Stimulated activated naive B cell treated with anti-CD40 and anti-IgM and Interleukin-4, amounts not matched to agents 10 μg/mL and 1 μg/mL and 100 μg/mL, for 72 hours (primary cell): ENCODE measurements at regions not wholly inside any gene's neighbourhood (a gene's known extent, or its start where the extent isn't known, plus 50 kb on each side); places are given as distances from the start of the nearest gene placed in this dataset.
"Not testable (repeated sequence)": the region's sequence is repeated elsewhere in the genome, so short reads cannot be mapped to it uniquely, and the experiment has no call there.

Experiments
- ATAC-seq, 2 donors: fragments of 150-1000 bp; cut with Tn5 transposase; replicated peaks; 2 replicates each; pipeline ENCODE4 v1.10.0; 2021; ENCODE audit warnings: moderate library complexity in 1 of 2
- DNase-seq: peaks from one replicate; pipeline ENCODE4 v3.0.0; 2021
- H3K27ac Mint-ChIP-seq: one replicate; pipeline ENCODE4 v1.8.0; 2022; ENCODE audit warnings: mild to moderate bottlenecking, mixed read lengths
- H3K27me3 Mint-ChIP-seq, 2 donors: one replicate each; pipeline ENCODE4 v1.8.0; 2022; ENCODE audit warnings: mixed read lengths in 2 of 2
- H3K36me3 Mint-ChIP-seq, 2 donors: one replicate each; pipeline ENCODE4 v1.8.0; 2022; ENCODE audit warnings: mixed read lengths in 2 of 2, mild to moderate bottlenecking in 1 of 2
- H3K4me1 Mint-ChIP-seq, 2 donors: one replicate each; pipeline ENCODE4 v1.8.0; 2022; ENCODE audit warnings: mixed read lengths in 2 of 2, mild to moderate bottlenecking in 1 of 2
- H3K4me3 Mint-ChIP-seq, 2 donors: one replicate each; pipeline ENCODE4 v1.8.0; 2022; ENCODE audit warnings: mild to moderate bottlenecking in 2 of 2, mixed read lengths in 2 of 2, moderate library complexity in 1 of 2
- H3K9me3 Mint-ChIP-seq, 2 donors: one replicate each; pipeline ENCODE4 v1.8.0; 2022; ENCODE audit warnings: mixed read lengths in 2 of 2, mild to moderate bottlenecking in 1 of 2

DNA sequence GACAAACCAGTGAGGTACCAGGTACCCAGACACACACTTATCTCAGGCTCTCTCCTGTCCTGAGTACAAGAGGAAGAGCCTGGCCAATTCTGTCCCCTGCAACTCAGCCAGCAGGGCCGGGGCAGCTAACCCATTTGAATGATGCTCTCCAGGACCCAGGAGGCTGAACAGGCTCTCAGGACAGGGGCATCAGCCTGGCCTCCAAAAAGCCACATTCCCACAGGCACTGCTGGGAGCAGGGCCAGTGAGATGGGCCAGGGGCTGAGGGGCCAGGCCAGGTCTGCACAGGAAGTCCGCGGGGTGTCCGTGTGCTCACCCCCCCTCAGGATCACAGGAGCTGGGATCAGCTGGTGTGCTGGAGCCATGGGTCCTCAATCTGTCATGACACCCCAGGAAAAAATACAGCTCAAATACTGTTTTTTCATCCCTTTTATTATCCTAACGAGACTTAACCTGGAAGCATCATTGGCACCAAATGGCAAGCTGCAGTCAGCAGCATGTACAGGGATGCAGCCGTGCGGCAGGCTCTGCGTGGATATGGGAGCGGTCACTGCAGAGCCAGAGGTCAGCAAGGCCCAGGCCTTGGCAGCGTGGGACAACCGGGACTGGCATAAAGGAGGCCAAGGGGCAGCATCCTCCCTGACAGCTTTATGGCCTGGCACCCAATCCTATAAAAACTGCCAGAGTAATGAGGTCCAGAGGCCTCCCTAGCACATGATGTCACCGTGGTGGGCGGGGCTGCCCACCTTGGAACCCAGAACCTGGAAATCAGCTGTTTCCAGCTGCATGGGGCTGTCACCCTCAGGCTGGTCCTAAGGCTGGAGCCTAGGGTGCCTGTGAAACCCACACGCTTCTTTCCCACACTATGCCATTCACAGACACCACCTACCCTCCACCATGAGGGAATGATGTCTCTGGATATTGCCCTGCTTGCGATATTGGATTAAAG lies 276.7 kb downstream of the C16orf95 start:
- no peaks in the 10 kb centered on the region for H3K36me3 Mint-ChIP-seq
- H3K9me3 Mint-ChIP-seq, result no peaks in the 10 kb centered on the region
- ATAC-seq (no peak), DNase-seq (no peak)
- H3K4me3 Mint-ChIP-seq, result no peak overlapping the region
- peaks cover 12 to 13% of the 10 kb centered on the region in 2 donors for H3K27me3 Mint-ChIP-seq
- H3K27ac Mint-ChIP-seq, result no peak overlapping the region
- H3K4me1 Mint-ChIP-seq, result no peaks in the 10 kb centered on the region

- no peaks in the 10 kb centered on the region for H3K36me3 Mint-ChIP-seq
- no peak overlapping the region for H3K4me3 Mint-ChIP-seq
- H3K27me3 Mint-ChIP-seq, result peaks cover 12 to 13% of the 10 kb centered on the region in 2 donors
Measured at GRCh38 chr16:87041286-87041685, 275.9 kb downstream of the C16orf95 start.

DNA sequence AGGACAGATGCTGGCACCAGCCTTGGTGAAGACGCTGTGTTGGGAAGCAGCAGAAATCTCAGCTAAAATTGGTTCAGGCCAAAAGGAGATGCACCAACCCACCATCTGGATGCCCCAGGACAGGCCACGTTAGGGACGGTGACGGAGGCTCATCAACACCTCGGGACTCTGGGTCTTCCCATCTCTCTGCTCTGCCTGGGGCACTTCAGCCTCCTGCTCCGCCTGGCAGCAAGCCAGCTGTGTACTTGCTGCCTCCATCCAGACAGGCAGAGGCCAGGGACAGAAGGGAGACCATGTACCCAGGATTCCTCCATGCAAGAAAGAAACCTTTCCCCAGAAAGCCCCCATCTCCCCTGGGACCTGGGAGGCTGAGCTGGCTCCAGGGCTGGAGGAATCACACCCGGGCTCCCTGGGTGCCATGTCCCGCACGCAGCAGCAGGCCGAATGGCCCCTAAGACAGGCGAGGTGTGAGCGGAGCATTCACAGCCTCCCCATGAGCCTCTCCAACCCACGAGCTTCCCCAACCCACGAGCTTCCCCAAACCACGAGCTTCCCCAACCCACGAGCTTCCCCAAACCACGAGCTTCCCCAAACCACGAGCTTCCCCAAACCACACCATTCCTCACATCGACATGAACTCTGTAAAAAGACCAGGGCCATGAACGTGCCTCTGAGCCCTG lies 274.5 kb downstream of the C16orf95 start:
- H3K4me3 Mint-ChIP-seq, result no peak overlapping the region
- ATAC-seq (no peak), DNase-seq (no peak)
- H3K9me3 Mint-ChIP-seq, result no peaks in the 10 kb centered on the region
- H3K36me3 Mint-ChIP-seq, result no peaks in the 10 kb centered on the region
- H3K27me3 Mint-ChIP-seq, result peaks cover 10 to 13% of the 10 kb centered on the region in 2 donors
- H3K27ac Mint-ChIP-seq, result no peak overlapping the region
- no peaks in the 10 kb centered on the region for H3K4me1 Mint-ChIP-seq

More at GRCh38 chr16:87041286-87041685, 275.9 kb downstream of the C16orf95 start:
- no peaks in the 10 kb centered on the region for H3K4me1 Mint-ChIP-seq
- no peaks in the 10 kb centered on the region for H3K9me3 Mint-ChIP-seq
- no peak for DNase-seq
- no peak for ATAC-seq
- no peak overlapping the region for H3K27ac Mint-ChIP-seq

GRCh38 chr16:87043231-87044031 lies 273.8 kb downstream of the C16orf95 start:
- Mint-ChIP-seq H3K36me3 (no peaks in the 10 kb centered on the region), H3K27me3 (peaks cover 8 to 13% of the 10 kb centered on the region in 2 donors), H3K27ac (no peak overlapping the region), H3K9me3 (no peaks in the 10 kb centered on the region), H3K4me1 (no peaks in the 10 kb centered on the region), H3K4me3 (no peak overlapping the region)
- DNase-seq (no peak), ATAC-seq (no peak)

DNA sequence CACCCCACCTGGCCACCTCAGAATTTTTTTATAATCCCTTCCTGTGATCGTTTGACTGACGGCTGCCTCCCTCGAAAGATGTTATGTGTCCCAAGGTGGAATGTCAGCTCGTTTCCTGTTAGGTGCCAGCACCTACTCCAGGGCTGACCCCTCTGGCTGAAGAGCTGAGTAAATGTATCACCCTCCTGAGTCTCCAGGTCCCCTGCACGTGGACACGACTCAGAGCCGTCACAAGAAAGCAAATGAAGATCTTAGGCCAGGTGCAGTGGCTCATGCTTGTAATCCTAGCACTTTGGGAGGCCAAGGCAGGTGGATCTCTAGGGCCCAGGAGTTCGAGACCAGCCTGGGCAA lies 273.2 kb downstream of the C16orf95 start:
- no peak for ATAC-seq
- H3K9me3 Mint-ChIP-seq, result peaks cover 0 to 2% of the 10 kb centered on the region in 2 donors
- no peak overlapping the region for H3K4me3 Mint-ChIP-seq
- no peaks in the 10 kb centered on the region for H3K4me1 Mint-ChIP-seq
- no peak overlapping the region for H3K27ac Mint-ChIP-seq
- H3K36me3 Mint-ChIP-seq, result no peaks in the 10 kb centered on the region
- DNase-seq, result no peak
- peaks cover 8 to 13% of the 10 kb centered on the region in 2 donors for H3K27me3 Mint-ChIP-seq

- no peaks in the 10 kb centered on the region for H3K36me3 Mint-ChIP-seq
- H3K27ac Mint-ChIP-seq, result no peak overlapping the region
- no peak for ATAC-seq
- H3K9me3 Mint-ChIP-seq, result peaks cover 5% of the 10 kb centered on the region in 2 donors
- no peaks in the 10 kb centered on the region for H3K4me1 Mint-ChIP-seq
- H3K4me3 Mint-ChIP-seq, result no peak overlapping the region
- no peak for DNase-seq
- peaks cover 8 to 13% of the 10 kb centered on the region in 2 donors for H3K27me3 Mint-ChIP-seq
Measured at GRCh38 chr16:87044829-87045228, 272.4 kb downstream of the C16orf95 start.

- Mint-ChIP-seq H3K4me1 (no peaks in the 10 kb centered on the region), H3K36me3 (no peaks in the 10 kb centered on the region), H3K4me3 (no peak overlapping the region), H3K27ac (no peak overlapping the region), H3K9me3 (peaks cover 5 to 6% of the 10 kb centered on the region in 2 donors), H3K27me3 (peaks cover 8 to 13% of the 10 kb centered on the region in 2 donors)
- DNase-seq (no peak), ATAC-seq (no peak)
Measured at GRCh38 chr16:87045466-87046216, 271.6 kb downstream of the C16orf95 start.

DNA sequence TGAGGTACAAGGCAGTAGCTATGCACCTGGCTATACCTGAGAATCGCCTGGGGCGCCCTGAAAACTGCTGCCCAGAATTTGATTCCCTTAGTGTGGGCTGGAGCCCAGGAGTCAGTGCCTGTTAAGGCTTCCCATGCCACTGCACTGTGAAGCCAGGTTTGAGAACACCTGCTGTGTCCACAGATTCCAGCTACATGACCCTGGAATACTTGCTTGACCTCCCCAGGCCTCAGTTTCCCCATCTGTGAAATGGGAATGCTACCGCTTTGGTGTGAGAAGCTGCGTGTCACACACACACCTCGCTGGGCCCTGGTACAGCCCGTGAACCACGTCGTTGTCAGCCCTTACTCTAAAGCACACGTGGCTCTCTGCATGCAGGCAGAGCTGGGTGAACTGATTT lies 271.0 kb downstream of the C16orf95 start:
- H3K4me3 Mint-ChIP-seq, result no peak overlapping the region
- peaks cover 5 to 6% of the 10 kb centered on the region in 2 donors for H3K9me3 Mint-ChIP-seq
- no peaks in the 10 kb centered on the region for H3K4me1 Mint-ChIP-seq
- H3K36me3 Mint-ChIP-seq, result no peaks in the 10 kb centered on the region
- ATAC-seq, result no peak
- no peak overlapping the region for H3K27ac Mint-ChIP-seq
- H3K27me3 Mint-ChIP-seq, result peaks cover 8 to 13% of the 10 kb centered on the region in 2 donors
- no peak for DNase-seq

GRCh38 chr16:87047221-87048037 lies 269.8 kb downstream of the C16orf95 start:
- H3K36me3 Mint-ChIP-seq, result no peaks in the 10 kb centered on the region
- H3K4me3 Mint-ChIP-seq, result no peak overlapping the region
- ATAC-seq (no peak), DNase-seq (no peak)
- peaks cover 5 to 6% of the 10 kb centered on the region in 2 donors for H3K9me3 Mint-ChIP-seq
- H3K27ac Mint-ChIP-seq, result no peak overlapping the region
- no peaks in the 10 kb centered on the region for H3K4me1 Mint-ChIP-seq
- H3K27me3 Mint-ChIP-seq, result peaks cover 13 to 19% of the 10 kb centered on the region in 2 donors

DNA sequence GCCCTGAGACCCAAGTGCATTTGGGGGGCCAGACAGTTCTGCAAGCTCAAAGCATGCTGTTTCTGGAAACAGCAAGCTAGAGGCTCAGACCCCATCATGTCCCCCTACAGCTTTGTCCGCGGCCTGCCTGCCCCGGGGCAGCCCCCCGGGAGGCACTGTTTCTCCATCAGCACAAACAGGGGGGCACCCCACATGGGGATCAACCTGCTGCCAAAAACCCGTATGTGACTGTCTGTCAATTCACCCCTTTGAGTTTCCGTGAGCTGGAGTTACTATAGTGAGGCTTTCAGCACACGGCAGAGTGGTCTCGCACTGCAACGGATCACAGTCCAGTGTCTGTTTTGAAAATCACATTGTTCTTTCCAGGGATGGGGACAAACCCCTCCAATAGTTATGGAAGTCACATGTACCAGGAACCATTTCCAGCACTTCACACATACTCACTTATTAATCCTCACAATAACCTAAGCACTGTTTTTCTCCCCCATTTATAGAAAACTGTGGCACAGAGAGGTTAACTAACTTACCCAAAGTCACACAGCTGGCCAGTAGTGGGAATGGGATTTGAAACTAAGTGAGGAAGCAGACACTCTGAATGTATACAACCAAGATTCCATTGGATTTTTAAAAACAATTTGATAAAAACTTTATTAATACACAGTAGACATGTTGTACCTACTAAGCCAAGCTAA lies 269.0 kb downstream of the C16orf95 start:
- no peak for DNase-seq
- no peaks in the 10 kb centered on the region for H3K36me3 Mint-ChIP-seq
- H3K9me3 Mint-ChIP-seq, result peaks cover 5 to 6% of the 10 kb centered on the region in 2 donors
- ATAC-seq, result no peak
- no peak overlapping the region for H3K27ac Mint-ChIP-seq
- H3K27me3 Mint-ChIP-seq, result peaks cover 9 to 27% of the 10 kb centered on the region in 2 donors
- no peaks in the 10 kb centered on the region for H3K4me1 Mint-ChIP-seq
- H3K4me3 Mint-ChIP-seq, result no peak overlapping the region

GRCh38 chr16:87048730-87049115 lies 268.5 kb downstream of the C16orf95 start:
- ATAC-seq, result no peak
- H3K9me3 Mint-ChIP-seq, result peaks cover 5 to 6% of the 10 kb centered on the region in 2 donors
- no peak for DNase-seq
- H3K27me3 Mint-ChIP-seq, result peaks cover 10 to 32% of the 10 kb centered on the region in 2 donors
- H3K4me1 Mint-ChIP-seq, result no peaks in the 10 kb centered on the region
- no peaks in the 10 kb centered on the region for H3K36me3 Mint-ChIP-seq
- no peak overlapping the region for H3K27ac Mint-ChIP-seq
- no peak overlapping the region for H3K4me3 Mint-ChIP-seq

DNA sequence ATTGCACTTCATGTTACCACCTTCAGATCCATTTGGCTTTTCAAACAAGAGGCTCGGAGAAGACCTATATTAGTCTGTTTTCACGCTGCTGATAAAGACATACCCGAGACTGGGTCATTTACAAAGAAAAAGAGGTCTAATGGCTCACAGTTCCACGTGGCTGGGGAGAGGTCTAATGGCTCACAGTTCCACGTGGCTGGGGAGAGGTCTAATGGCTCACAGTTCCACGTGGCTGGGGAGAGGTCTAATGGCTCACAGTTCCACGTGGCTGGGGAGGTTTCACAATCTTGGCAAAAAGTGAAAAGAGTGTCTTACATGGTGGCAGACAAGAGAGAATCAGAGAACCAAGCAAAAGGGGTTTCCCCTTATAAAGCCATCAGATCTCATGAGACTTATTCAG lies 268.0 kb downstream of the C16orf95 start:
- H3K27ac Mint-ChIP-seq, H3K9me3 Mint-ChIP-seq, H3K36me3 Mint-ChIP-seq, DNase-seq, ATAC-seq, H3K4me1 Mint-ChIP-seq, H3K4me3 Mint-ChIP-seq: not testable (repeated sequence)
- peaks cover 10 to 32% of the 10 kb centered on the region in 2 donors for H3K27me3 Mint-ChIP-seq

- ATAC-seq (no peak), DNase-seq (no peak)
- no peaks in the 10 kb centered on the region for H3K36me3 Mint-ChIP-seq
- no peaks in the 10 kb centered on the region for H3K4me1 Mint-ChIP-seq
- no peak overlapping the region for H3K4me3 Mint-ChIP-seq
- H3K9me3 Mint-ChIP-seq, result peaks cover 8% of the 10 kb centered on the region in 2 donors
- peaks cover 11 to 35% of the 10 kb centered on the region in 2 donors for H3K27me3 Mint-ChIP-seq
- no peak overlapping the region for H3K27ac Mint-ChIP-seq
Measured at GRCh38 chr16:87050142-87050541, 267.1 kb downstream of the C16orf95 start.
